Fibroblast of skin of scalp (primary cell): ENCODE measurements at regions not wholly inside any gene's neighbourhood (a gene's known extent, or its start where the extent isn't known, plus 50 kb on each side); places are given as distances from the start of the nearest gene placed in this dataset.

Experiments used
- DNase-seq: peaks from one replicate; pipeline ENCODE4 v3.0.0-alpha.2; 2013

- DNase-seq: no peak
Observed at GRCh38 chr4:20529691-20530090, 170.6 kb upstream of the PACRGL start.

DNA sequence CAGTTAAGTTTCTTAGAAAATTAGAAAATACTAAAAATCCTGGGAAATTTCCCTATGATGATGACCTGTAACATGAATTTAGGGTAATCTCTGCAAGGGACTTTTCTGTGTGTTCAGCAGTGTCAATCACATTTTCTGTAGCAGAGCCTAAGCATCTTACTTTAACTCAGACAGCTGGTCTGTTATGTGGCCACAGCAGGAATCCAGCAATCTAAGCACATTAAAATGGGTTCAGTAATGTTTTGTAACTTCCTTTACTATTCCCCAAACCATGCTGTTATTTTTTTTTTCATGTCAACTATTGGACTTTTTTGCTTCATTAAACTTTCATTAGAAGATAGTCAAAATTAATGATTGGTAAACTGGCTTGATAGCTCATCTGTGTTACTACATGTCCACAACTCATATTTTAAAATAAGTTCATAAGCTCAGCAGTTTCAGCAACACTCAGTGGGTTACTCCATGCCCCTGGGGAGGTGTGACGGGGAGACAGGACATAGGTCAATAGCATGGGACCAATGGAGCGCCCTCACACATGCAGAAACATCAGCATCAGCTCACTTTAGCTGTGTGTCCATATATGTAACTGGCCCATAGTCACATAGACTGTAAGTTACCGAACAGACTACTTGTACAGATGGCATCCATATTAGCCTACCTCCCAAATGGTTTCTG is 168.0 kb upstream of the PACRGL start:
- peak; percentile 13 for DNase-seq

GRCh38 chr4:20532871-20533870 is 167.1 kb upstream of the PACRGL start:
- DNase-seq: peak; percentile 66

DNA sequence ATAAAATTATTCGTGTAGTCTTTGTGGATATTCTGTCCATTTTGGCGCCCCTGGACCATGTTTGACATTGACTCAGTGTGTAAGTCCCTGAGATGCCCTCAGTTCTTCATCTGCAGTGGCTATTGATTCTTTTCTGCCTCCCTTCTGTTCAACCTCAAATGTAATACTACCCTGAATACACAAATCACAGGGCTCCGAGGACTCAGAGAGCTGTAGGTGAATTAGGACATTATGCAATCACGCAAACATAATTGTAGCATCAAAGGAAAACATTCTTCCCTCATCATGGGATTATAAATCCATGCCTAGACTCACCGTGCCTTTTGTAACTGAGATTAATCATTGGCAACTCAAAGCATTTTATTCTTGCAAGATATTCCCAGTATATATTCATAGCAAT is 161.4 kb upstream of the PACRGL start:
- no peak for DNase-seq

DNA sequence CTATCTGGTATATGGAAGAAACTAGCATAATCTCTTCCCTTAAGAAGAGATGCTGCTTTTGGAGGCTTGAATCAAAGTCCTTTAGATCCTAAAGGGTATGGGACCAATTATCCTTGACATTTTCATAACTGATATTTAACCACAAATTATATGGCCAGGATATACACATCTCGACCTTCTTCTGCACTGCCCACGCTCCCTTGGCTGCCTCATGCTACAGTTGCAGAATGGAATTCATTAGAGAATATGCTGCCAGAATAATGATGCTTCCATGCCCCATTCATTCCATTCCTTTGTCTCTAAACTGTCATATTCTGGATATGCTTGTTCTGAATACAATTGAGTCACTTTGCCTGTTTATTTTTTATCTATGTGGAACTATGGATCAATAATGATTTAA is 157.1 kb upstream of the PACRGL start:
- DNase-seq: no peak

DNA sequence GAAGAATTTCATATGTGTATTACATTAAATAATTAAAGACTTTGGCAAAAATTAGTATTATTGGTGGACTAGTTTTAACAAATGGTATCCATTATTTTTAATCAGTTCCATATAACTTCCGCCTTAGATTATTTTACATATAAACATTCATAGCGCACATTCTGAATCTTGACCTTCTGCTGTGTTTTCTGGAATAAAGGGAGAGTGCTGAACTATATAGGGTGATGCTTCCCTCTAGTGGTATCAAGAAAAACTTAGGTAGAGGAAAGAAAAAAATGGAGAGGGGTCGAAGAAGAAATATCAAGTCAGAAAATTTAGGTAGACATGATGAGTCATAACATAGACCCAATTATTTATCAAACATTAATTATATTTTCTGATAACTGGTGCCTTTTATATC is 155.6 kb upstream of the PACRGL start:
- DNase-seq: peak; percentile 67

DNA sequence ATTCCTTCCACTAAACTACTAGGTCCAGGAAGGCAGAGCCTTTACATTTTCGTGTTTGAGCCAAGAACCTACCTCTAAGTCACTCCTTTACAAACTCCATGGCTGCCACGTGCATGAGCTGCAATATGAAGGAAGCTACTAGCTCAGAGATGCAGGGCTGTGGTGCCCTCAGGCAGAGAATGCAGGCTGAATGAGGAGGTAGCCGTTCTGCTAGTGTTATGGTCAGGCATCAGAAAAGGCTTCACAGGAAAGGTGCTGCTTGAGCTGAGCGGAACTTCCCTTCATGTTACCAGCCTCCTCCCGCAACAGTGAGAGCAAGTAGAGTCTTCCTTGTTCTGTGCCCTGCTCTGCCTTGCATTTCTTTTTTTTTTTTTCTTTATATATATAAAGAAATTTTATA is 148.3 kb upstream of the PACRGL start:
- no peak for DNase-seq

DNA sequence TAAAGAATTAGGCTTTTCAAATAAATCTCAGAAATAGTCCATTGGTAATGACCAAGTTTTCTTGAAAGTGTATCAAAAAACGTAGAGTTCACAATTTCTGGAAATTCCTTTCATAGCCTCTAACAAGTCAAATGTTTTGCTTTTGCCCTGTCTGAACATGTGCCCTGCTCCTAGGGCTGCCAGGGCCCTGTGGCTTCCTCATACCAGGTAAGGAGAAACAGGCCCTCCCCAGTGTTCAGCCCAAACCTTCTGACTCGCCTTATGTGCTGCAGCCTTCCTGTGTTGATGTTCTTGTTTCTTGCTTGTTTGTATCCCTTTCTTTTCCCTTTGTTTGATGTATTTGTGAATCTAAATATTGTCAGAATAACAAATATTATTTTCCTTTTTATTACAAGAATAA is 146.1 kb upstream of the PACRGL start:
- no peak for DNase-seq

- peak; percentile 7 for DNase-seq
Observed at GRCh38 chr4:20565075-20565721, 135.1 kb upstream of the PACRGL start.

DNA sequence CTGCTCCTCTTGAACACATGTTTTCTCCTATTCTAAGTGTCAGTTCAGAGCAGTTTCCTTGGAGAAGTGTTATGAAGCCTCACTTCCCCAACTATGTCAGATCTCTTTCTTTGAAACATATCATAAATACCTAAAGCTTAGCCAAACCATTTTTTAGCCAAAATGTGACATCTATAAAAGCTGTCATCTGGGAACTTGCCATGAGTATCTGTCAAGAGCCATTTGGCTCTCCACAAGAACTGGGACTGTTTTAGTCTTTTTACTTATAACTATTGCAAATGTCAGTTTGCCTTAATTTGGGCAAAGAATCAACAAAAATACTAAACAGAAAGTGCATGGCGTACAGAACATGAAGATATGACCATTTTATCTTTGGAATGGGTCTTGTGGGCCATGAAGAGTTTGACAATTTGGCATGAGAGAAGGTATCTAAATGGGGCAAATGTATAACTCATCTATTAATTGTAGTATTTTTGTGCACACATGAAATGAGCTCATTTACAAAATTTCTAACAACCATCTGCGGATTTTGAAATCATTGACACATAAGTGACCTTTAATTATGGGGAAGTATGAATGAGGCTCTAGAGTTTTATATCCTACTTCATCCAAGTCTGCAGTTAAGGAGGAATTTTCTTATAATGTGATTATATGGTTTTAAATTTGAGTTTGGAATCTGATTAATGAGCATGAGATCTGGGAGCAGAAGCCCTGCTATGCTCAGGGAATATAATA is 129.1 kb upstream of the PACRGL start:
- no peak for DNase-seq

DNA sequence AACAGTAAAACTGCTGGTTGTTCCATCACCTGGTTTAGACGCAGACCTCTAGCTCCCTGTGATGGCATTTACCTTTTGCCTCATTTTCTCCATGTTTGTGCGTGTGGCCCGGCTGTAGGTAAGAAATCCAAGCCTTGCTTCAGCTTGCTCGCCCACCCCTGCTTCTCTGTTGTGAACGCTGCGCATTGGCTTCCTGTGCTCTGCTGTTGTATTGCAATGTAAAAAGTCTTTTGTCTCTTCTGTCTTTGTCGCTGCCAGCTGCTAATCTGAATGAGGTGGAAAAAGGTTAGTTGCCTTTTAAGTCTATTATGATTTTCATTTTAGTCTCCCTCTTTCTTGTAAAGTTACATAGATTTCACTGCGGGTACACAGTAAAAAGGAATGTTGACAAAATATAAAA is 127.3 kb upstream of the PACRGL start:
- DNase-seq: no peak

- DNase-seq: no peak
Observed at GRCh38 chr4:20574986-20575385, 125.3 kb upstream of the PACRGL start.

GRCh38 chr4:20575486-20575885 is 124.8 kb upstream of the PACRGL start:
- no peak for DNase-seq

DNA sequence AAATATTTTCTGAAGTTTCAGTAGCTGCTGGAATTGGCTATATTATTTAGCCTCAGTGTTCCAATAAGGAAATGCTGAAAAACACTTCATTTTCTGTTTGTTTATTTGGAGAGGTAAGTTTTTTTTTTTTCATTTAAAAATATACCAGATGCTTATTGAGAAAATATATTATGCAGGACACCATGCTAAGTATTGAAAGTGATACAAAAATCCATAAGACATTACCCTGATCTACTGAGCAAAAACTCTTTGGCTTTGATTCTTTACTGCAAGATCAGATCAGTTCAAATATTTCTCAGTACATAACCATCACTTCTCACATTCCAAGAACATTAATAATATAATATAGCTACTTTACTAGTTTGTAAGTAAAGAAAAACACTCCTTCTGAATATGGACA is 123.4 kb upstream of the PACRGL start:
- DNase-seq: peak; percentile 11

- no peak for DNase-seq
Observed at GRCh38 chr4:20577702-20578101, 122.6 kb upstream of the PACRGL start.

DNA sequence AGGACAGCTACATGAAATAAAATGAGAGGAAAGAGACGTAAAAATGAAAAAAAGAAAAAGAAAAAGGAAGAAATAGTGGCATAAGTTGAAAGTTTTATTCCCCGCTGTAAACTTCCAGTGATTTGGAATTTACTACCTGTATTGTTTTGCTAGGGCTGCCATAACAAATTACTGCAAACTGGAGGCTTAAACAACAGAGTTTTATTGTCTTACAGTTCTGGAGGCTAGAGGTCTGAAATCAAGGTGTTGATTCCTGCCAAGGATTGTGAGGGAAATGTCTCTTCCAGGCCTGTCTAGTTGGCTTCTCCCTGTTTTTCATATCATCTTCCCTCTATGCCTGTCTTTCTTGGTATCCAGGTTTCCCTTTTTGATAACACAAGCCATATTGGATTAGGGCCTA is 119.4 kb upstream of the PACRGL start:
- DNase-seq: no peak

DNA sequence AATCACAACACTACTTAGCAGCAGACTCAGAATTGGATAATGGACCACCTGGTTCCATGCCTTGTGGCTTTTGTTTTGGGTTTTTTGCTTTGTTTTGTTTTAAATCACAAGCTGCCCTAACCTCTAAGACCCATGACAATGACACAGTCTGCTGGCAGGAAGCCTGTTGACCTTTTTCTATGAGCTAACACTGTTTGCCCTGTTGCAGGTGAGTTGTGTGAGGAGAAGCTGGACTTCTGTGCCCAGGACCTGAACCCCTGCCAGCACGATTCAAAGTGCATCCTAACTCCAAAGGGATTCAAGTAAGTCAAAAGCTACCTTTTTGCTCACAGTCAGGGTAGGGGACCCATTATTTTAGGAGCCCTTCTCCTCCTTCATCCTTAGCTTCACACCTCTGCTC is 110.8 kb upstream of the PACRGL start:
- no peak for DNase-seq

GRCh38 chr4:20590849-20591248 is 109.4 kb upstream of the PACRGL start:
- DNase-seq: no peak

DNA sequence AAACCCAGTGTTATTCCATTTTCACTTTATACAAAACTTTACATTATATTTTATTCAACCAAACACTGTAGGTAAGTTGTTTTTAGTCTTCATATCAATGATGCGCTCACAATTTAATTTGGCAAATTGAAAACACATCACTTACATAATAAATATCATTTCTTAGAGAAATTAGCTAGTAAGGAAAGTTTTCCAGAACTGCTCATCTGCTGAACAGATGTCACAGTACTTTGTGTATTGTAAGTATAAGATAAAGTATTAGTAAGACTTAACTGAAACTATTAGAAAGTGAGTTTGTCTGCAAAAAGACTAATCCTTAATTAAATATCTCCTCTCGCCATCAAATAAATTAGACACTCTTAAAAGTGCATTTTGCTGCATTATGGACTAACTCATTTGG is 108.7 kb upstream of the PACRGL start:
- DNase-seq: no peak

GRCh38 chr4:20592013-20592412 is 108.2 kb upstream of the PACRGL start:
- no peak for DNase-seq

GRCh38 chr4:20592663-20593062 is 107.6 kb upstream of the PACRGL start:
- peak; percentile 38 for DNase-seq

GRCh38 chr4:20598626-20599025 is 101.6 kb upstream of the PACRGL start:
- no peak for DNase-seq
